Neural progenitor cell (in vitro differentiated cells): ENCODE measurements at regions not wholly inside any gene's neighbourhood (a gene's known extent, or its start where the extent isn't known, plus 50 kb on each side); places are given as distances from the start of the nearest gene placed in this dataset.

Source experiments
- DNase-seq: peaks from one replicate; pipeline ENCODE4 v3.0.0-alpha.2; 2016; ENCODE audit warnings: low spot score
- H2AFZ ChIP-seq: fragments of 200-600 bp; sonication (generic); replicated peaks from 2 replicates; pipeline ENCODE4 v1.6.1; 2016; ENCODE audit warnings: antibody characterized with exemption
- H3F3A ChIP-seq: fragments of 200-600 bp; sonication (generic); 2 replicates; pipeline ENCODE4 v1.6.1; 2016; ENCODE audit warnings: antibody characterized with exemption, low read depth
- H3K27ac ChIP-seq: fragments of 200-600 bp; sonication (generic); 2 replicates; pipeline ENCODE4 v1.5.1; 2016; ENCODE audit warnings: mild to moderate bottlenecking
- H3K27me3 ChIP-seq: fragments of 200-600 bp; sonication (generic); 2 replicates; pipeline ENCODE4 v1.6.1; 2016; ENCODE audit warnings: mild to moderate bottlenecking, moderate library complexity
- H3K36me3 ChIP-seq: fragments of 200-600 bp; sonication (generic); 2 replicates; pipeline ENCODE4 v1.5.1; 2016
- H3K4me1 ChIP-seq: fragments of 200-600 bp; sonication (generic); 2 replicates; pipeline ENCODE4 v1.6.1; 2016; ENCODE audit warnings: mixed run types
- H3K4me2 ChIP-seq: fragments of 200-600 bp; sonication (generic); 2 replicates; pipeline ENCODE4 v1.6.1; 2016
- H3K4me3 ChIP-seq: fragments of 200-600 bp; sonication (generic); 2 replicates; pipeline ENCODE4 v1.5.1; 2016
- H3K79me2 ChIP-seq: fragments of 200-600 bp; sonication (generic); 2 replicates; pipeline ENCODE4 v1.6.1; 2016; ENCODE audit warnings: low read depth
- H3K9ac ChIP-seq: fragments of 200-600 bp; sonication (generic); 2 replicates; pipeline ENCODE4 v1.6.1; 2016
- H3K9me3 ChIP-seq: fragments of 200-600 bp; sonication (generic); 2 replicates; pipeline ENCODE4 v1.5.1; 2016; ENCODE audit warnings: low read depth
- H4K20me1 ChIP-seq: fragments of 200-600 bp; sonication (generic); 2 replicates; pipeline ENCODE4 v1.6.1; 2016; ENCODE audit warnings: low read depth
- H3K27ac Mint-ChIP-seq: 3 replicates; pipeline ENCODE4 v1.8.0; 2021; ENCODE audit warnings: mixed read lengths
- H3K27me3 Mint-ChIP-seq: 2 replicates; pipeline ENCODE4 v1.8.0; 2022; ENCODE audit warnings: low read depth, mild to moderate bottlenecking, inconsistent platforms, moderate library complexity, mixed read lengths; ENCODE audit not compliant: insufficient read depth
- H3K36me3 Mint-ChIP-seq: 3 replicates; pipeline ENCODE4 v1.8.0; 2021; ENCODE audit warnings: mixed read lengths
- H3K4me1 Mint-ChIP-seq: 3 replicates; pipeline ENCODE4 v1.8.0; 2021; ENCODE audit warnings: mixed read lengths
- H3K4me3 Mint-ChIP-seq: 3 replicates; pipeline ENCODE4 v1.8.0; 2021; ENCODE audit warnings: mild to moderate bottlenecking, moderate library complexity, mixed read lengths
- H3K9me3 Mint-ChIP-seq: 3 replicates; pipeline ENCODE4 v1.8.0; 2020; ENCODE audit warnings: mixed read lengths
- CTCF ChIP-seq: fragments of 200-600 bp; sonication (generic); IDR thresholded peaks from 2 replicates; pipeline ENCODE4 v1.5.1; 2017; ENCODE audit warnings: antibody characterized with exemption, mild to moderate bottlenecking
- EZH2 ChIP-seq: fragments of 200-600 bp; sonication (generic); IDR thresholded peaks from 2 replicates; pipeline ENCODE4 v1.6.1; 2017; ENCODE audit warnings: antibody characterized with exemption, mild to moderate bottlenecking, moderate library complexity
- EZH2phosphoT487 ChIP-seq: fragments of 200-600 bp; sonication (generic); IDR thresholded peaks from 2 replicates; pipeline ENCODE4 v1.6.1; 2017; ENCODE audit warnings: antibody characterized with exemption

GRCh38 chr5:61734001-61734400, 401.9 kb downstream of the ZSWIM6 start:
- H3K4me2 ChIP-seq: no peak overlapping the region
- H3K79me2 ChIP-seq: no peaks in the 10 kb centered on the region
- no peak overlapping the region for H2AFZ ChIP-seq
- H3K27me3 Mint-ChIP-seq: peaks cover 2% of the 10 kb centered on the region
- no peak overlapping the region for H3K9ac ChIP-seq
- H3K9me3 Mint-ChIP-seq: no peaks in the 10 kb centered on the region
- no peaks in the 10 kb centered on the region for H4K20me1 ChIP-seq
- H3K27ac Mint-ChIP-seq: no peak overlapping the region
- H3K4me1 Mint-ChIP-seq: peaks cover 73% of the 10 kb centered on the region
- no peak overlapping the region for H3K4me3 ChIP-seq
- no peak overlapping the region for H3K27ac ChIP-seq
- H3K9me3 ChIP-seq: no peaks in the 10 kb centered on the region
- H3K4me3 Mint-ChIP-seq: no peak overlapping the region
- no peaks in the 10 kb centered on the region for H3K36me3 Mint-ChIP-seq
- no peak for TF ChIP-seq EZH2phosphoT487
- TF ChIP-seq CTCF: no peak
- TF ChIP-seq EZH2: no peak
- H3F3A ChIP-seq: no peaks in the 10 kb centered on the region
- peaks cover 13% of the 10 kb centered on the region for H3K4me1 ChIP-seq
- H3K27me3 ChIP-seq: no peaks in the 10 kb centered on the region
- H3K36me3 ChIP-seq: no peaks in the 10 kb centered on the region
- DNase-seq: no peak

DNA sequence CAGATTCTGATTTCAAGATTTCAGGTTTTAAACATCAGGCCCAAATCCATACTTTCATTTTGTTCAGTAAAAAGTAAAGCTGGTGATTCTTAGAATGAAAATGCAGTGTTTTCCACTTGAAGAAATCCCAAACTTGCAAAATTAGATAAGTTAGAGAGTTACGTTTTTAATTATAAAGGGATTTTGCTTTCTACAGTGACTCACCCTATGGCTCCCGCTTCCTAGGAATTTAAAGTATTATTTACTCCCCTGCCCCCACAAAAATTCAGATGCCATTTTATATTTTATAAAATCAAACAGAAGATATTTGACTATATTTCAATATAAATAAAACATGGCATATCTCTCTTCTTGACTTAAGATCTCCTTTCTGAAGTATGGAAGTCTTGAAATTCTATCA, 402.9 kb downstream of the ZSWIM6 start:
- Mint-ChIP-seq H3K27me3 (peaks cover 2% of the 10 kb centered on the region), H3K27ac (peak overlapping the region; percentile 32), H3K9me3 (no peaks in the 10 kb centered on the region), H3K4me1 (peaks cover 75% of the 10 kb centered on the region), H3K4me3 (no peak overlapping the region), H3K36me3 (no peaks in the 10 kb centered on the region)
- Histone ChIP-seq H3K4me3 (no peak overlapping the region), H3K4me2 (no peak overlapping the region), H3K79me2 (no peaks in the 10 kb centered on the region), H3K9me3 (no peaks in the 10 kb centered on the region), H3K4me1 (peaks cover 13% of the 10 kb centered on the region), H3K27ac (no peak overlapping the region), H4K20me1 (no peaks in the 10 kb centered on the region), H2AFZ (no peak overlapping the region), H3K36me3 (no peaks in the 10 kb centered on the region), H3F3A (no peaks in the 10 kb centered on the region), H3K9ac (no peak overlapping the region), H3K27me3 (no peaks in the 10 kb centered on the region)
- no peak for DNase-seq
- no peak for TF ChIP-seq CTCF
- no peak for TF ChIP-seq EZH2
- no peak for TF ChIP-seq EZH2phosphoT487

DNA sequence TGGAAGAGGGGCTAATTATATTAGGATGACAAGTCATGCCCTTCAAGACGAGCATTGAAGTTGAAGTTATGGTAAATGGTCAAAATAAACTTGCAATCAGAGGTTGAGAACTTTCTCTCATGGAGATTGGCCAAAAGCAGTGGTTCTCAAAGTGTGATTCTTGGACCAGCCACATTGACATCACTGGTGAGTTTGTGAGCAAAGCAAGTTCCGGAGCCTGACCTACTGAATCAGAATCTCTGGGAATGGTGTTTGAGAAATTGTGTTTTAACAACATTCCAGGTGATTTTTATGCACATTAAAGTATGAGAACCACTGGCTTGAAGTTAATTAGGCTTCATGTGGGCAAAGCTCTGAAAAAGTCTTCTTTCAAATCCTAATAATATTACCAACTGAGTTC, 403.5 kb downstream of the ZSWIM6 start:
- Mint-ChIP-seq H3K27ac (peak overlapping the region; percentile 32), H3K4me1 (peaks cover 70% of the 10 kb centered on the region), H3K27me3 (peaks cover 2% of the 10 kb centered on the region), H3K36me3 (no peaks in the 10 kb centered on the region), H3K9me3 (no peaks in the 10 kb centered on the region), H3K4me3 (no peak overlapping the region)
- H3K27ac ChIP-seq: no peak overlapping the region
- H3K4me1 ChIP-seq: peaks cover 13% of the 10 kb centered on the region
- no peak overlapping the region for H3K4me2 ChIP-seq
- no peaks in the 10 kb centered on the region for H3K9me3 ChIP-seq
- no peak for DNase-seq
- no peaks in the 10 kb centered on the region for H3K27me3 ChIP-seq
- no peaks in the 10 kb centered on the region for H3K36me3 ChIP-seq
- H3K9ac ChIP-seq: no peak overlapping the region
- no peak overlapping the region for H2AFZ ChIP-seq
- no peak overlapping the region for H3K4me3 ChIP-seq
- H4K20me1 ChIP-seq: no peaks in the 10 kb centered on the region
- H3K79me2 ChIP-seq: no peaks in the 10 kb centered on the region
- no peaks in the 10 kb centered on the region for H3F3A ChIP-seq
- no peak for TF ChIP-seq EZH2
- no peak for TF ChIP-seq CTCF
- no peak for TF ChIP-seq EZH2phosphoT487
